ENCODE measurements at regions not wholly inside any gene's neighbourhood (a gene's known extent, or its start where the extent isn't known, plus 50 kb on each side); places are given as distances from the start of the nearest gene placed in this dataset.

DNA sequence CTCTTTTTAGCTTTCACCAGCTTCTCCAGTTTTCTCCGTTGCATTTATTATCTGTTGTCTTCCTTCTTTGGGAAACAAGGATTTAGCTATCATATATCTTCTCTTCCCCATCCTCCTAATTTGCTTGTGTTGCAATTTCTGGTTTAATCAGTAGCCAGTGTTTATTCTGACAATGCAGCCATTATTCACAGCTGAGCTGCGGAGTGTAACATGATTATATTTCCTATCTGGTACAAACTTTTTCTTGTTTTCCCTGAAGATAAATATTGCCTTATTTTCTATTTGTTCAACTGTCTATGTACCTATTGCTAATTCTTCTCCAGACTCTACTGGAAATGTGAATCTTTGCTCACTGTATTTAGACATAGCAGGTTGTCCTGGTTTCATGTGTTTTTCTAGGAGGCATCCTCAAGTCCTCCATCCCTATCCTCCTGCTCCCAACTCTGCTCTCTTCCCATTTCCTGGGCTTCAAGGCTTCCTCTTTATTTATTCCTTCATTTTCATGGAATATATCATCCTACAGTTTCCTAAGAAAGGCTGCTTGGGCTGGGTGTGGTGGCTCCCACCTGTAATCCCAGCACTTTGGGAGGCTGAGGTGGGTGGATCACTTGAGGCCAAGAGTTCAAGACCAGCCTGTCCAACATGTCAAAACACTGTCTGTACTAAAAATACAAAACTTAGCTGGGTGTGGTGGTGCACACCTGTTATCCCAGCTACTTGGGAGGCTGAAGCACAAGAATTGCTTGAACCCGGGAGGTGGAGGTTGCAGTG, 72.4 kb upstream of the KDM7A start (continued):
- no peak for TF ChIP-seq HDAC6 (IDR thresholded peaks at IDR 0.05; ENCODE audit: low read depth, low read length)
- TF ChIP-seq ZNF331 (CRISPR knock-in tag; IDR thresholded peaks at IDR 0.05): peak; percentile 67
- TF ChIP-seq ZNF234 (CRISPR knock-in tag; conservative IDR thresholded peaks at IDR 0.05): no peak
- no peak for TF ChIP-seq EZH2 (conservative IDR thresholded peaks at IDR 0.05; ENCODE audit: low read depth, low read length)
- no peak for TF ChIP-seq ZNF605 (CRISPR knock-in tag; IDR thresholded peaks at IDR 0.05)
- TF ChIP-seq ZMYM4 (CRISPR knock-in tag; IDR thresholded peaks at IDR 0.05): no peak; the same call in 1 of the 2 replicates
- no peak for TF ChIP-seq ZNF83 (CRISPR knock-in tag; IDR thresholded peaks at IDR 0.05; ENCODE audit: borderline replicate concordance)
- TF ChIP-seq GABPA (IDR thresholded peaks at IDR 0.05; ENCODE audit: low read depth, low read length): no peak
- TF ChIP-seq GABPA (CRISPR knock-in tag; IDR thresholded peaks at IDR 0.05; ENCODE audit: low read depth): no peak
- TF ChIP-seq CHD2 (IDR thresholded peaks at IDR 0.05; ENCODE audit: low read depth, low read length): no peak
- TF ChIP-seq CBFB (CRISPR knock-in tag; IDR thresholded peaks at IDR 0.05): no peak
- TF ChIP-seq, protein P1, sequence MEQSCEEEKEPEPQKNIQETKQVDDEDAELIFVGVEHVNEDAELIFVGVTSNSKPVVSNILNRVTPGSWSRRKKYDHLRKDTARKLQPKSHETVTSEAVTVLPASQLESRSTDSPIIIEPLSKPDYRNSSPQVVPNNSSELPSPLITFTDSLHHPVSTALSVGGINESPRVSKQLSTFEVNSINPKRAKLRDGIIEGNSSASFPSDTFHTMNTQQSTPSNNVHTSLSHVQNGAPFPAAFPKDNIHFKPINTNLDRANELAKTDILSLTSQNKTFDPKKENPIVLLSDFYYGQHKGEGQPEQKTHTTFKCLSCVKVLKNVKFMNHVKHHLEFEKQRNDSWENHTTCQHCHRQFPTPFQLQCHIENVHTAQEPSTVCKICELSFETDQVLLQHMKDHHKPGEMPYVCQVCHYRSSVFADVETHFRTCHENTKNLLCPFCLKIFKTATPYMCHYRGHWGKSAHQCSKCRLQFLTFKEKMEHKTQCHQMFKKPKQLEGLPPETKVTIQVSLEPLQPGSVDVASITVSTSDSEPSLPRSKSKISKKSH (CRISPR knock-in tag; IDR thresholded peaks at IDR 0.05; ENCODE audit: borderline replicate concordance): no peak
- no peak for TF ChIP-seq RAD51 (IDR thresholded peaks at IDR 0.05; ENCODE audit: borderline replicate concordance)
- TF ChIP-seq, protein P2, sequence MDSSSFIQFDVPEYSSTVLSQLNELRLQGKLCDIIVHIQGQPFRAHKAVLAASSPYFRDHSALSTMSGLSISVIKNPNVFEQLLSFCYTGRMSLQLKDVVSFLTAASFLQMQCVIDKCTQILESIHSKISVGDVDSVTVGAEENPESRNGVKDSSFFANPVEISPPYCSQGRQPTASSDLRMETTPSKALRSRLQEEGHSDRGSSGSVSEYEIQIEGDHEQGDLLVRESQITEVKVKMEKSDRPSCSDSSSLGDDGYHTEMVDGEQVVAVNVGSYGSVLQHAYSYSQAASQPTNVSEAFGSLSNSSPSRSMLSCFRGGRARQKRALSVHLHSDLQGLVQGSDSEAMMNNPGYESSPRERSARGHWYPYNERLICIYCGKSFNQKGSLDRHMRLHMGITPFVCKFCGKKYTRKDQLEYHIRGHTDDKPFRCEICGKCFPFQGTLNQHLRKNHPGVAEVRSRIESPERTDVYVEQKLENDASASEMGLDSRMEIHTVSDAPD (CRISPR knock-in tag; IDR thresholded peaks at IDR 0.05): no peak
- TF ChIP-seq MED8 (CRISPR knock-in tag; IDR thresholded peaks at IDR 0.05; ENCODE audit: insufficient replicate concordance): peak; percentile 69
- TF ChIP-seq DNMT3B (CRISPR knock-in tag; conservative IDR thresholded peaks at IDR 0.05): no peak
- TF ChIP-seq SAFB2 (CRISPR knock-in tag; IDR thresholded peaks at IDR 0.05; ENCODE audit: borderline replicate concordance, low read depth): no peak
- no peak for TF ChIP-seq CENPT (CRISPR knock-in tag; IDR thresholded peaks at IDR 0.05; ENCODE audit: low read depth)
- 0 out of 2 replicates have a peak, but pooled peaks have one; percentile 22 for TF ChIP-seq ZNF598 (CRISPR knock-in tag; IDR thresholded peaks at IDR 0.05; ENCODE audit: borderline replicate concordance)
- TF ChIP-seq NR0B2 (CRISPR knock-in tag; IDR thresholded peaks at IDR 0.05): no peak
- no peak for TF ChIP-seq ZNF580 (CRISPR knock-in tag; IDR thresholded peaks at IDR 0.05; ENCODE audit: borderline replicate concordance, low read depth)
- TF ChIP-seq, protein P3, sequence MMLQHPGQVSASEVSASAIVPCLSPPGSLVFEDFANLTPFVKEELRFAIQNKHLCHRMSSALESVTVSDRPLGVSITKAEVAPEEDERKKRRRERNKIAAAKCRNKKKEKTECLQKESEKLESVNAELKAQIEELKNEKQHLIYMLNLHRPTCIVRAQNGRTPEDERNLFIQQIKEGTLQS (CRISPR knock-in tag; IDR thresholded peaks at IDR 0.05): no peak; the same call in 1 of the 2 replicates
- peak; percentile 69; the same call in 1 of the 2 replicates for TF ChIP-seq KAT8 (CRISPR knock-in tag; IDR thresholded peaks at IDR 0.05)
- no peak for TF ChIP-seq HCFC1 (IDR thresholded peaks at IDR 0.05; ENCODE audit: low read depth, low read length)
- peak; percentile 73 for TF ChIP-seq FOXK1 (CRISPR knock-in tag; IDR thresholded peaks at IDR 0.05; ENCODE audit: borderline replicate concordance, low read depth)
- no peak for TF ChIP-seq ZKSCAN1 (IDR thresholded peaks at IDR 0.05; ENCODE audit: low read length)
- no peak for TF ChIP-seq U2AF2 (IDR thresholded peaks at IDR 0.05; ENCODE audit: low read depth, low read length)
- TF ChIP-seq ZNF703 (CRISPR knock-in tag; IDR thresholded peaks at IDR 0.05; ENCODE audit: borderline replicate concordance): no peak

All from HepG2 (cell line).